ENCODE measurements at regions not wholly inside any gene's neighbourhood (a gene's known extent, or its start where the extent isn't known, plus 50 kb on each side); places are given as distances from the start of the nearest gene placed in this dataset.

GRCh38 chr16:72240466-72240865 lies 68.5 kb upstream of the PMFBP1 start:
- no peak overlapping the region for H3K4me3 ChIP-seq
- intact Hi-C loops (cut with DNase I) = loop anchor here (5.0 kb wide), 1 partner anchor 227 kb away; no protein-coding TSS in a partner anchor
- H3K27ac ChIP-seq = no peak overlapping the region
- TF ChIP-seq POLR2AphosphoS5 (IDR thresholded peaks at IDR 0.05) (no peak), EP300 (IDR thresholded peaks at IDR 0.05) (no peak), POLR2A (IDR thresholded peaks at IDR 0.05) (no peak)
- TF ChIP-seq, protein P1, sequence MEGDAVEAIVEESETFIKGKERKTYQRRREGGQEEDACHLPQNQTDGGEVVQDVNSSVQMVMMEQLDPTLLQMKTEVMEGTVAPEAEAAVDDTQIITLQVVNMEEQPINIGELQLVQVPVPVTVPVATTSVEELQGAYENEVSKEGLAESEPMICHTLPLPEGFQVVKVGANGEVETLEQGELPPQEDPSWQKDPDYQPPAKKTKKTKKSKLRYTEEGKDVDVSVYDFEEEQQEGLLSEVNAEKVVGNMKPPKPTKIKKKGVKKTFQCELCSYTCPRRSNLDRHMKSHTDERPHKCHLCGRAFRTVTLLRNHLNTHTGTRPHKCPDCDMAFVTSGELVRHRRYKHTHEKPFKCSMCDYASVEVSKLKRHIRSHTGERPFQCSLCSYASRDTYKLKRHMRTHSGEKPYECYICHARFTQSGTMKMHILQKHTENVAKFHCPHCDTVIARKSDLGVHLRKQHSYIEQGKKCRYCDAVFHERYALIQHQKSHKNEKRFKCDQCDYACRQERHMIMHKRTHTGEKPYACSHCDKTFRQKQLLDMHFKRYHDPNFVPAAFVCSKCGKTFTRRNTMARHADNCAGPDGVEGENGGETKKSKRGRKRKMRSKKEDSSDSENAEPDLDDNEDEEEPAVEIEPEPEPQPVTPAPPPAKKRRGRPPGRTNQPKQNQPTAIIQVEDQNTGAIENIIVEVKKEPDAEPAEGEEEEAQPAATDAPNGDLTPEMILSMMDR (IDR thresholded peaks at IDR 0.05) = no peak
- H3K36me3 ChIP-seq = no peaks in the 10 kb centered on the region
- 82 to 90% methylated on average over 2 of the region's 2 CpGs for WGBS, 2 donors
- H3K9me3 ChIP-seq = no peaks in the 10 kb centered on the region
- no peaks in the 10 kb centered on the region for H3K4me1 ChIP-seq
- no peak for DNase-seq
- H3K27me3 ChIP-seq = no peaks in the 10 kb centered on the region

DNA sequence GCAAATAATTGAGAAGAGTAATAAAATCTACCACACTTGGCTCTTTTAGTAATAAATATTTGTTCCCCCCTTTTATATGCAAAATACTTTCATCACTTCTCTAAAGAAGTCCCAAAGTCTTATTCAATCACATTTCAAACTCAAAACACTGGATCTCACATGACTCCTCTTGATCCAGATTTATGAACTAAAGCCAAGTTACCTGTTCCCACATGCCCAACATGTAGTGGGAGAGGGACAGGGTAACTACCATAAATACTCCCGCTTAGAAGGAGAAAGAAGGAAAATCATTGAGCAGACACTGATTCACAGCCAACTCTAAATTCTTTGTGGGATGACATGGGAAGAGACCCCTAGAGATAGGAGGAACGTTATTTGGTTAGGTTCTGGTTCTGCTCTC lies 64.9 kb upstream of the PMFBP1 start:
- no peak for TF ChIP-seq EP300 (IDR thresholded peaks at IDR 0.05)
- TF ChIP-seq, protein P1 (IDR thresholded peaks at IDR 0.05) = no peak
- TF ChIP-seq POLR2A (IDR thresholded peaks at IDR 0.05) = no peak
- TF ChIP-seq POLR2AphosphoS5 (IDR thresholded peaks at IDR 0.05) = no peak
- H3K27me3 ChIP-seq = no peaks in the 10 kb centered on the region
- no peak for DNase-seq
- no peak overlapping the region for H3K4me3 ChIP-seq
- no peak overlapping the region for H3K27ac ChIP-seq
- WGBS, 2 donors = 88 to 89% methylated on average over 2 of the region's 2 CpGs
- intact Hi-C loops (cut with DNase I) = no loop called here
- H3K36me3 ChIP-seq = no peaks in the 10 kb centered on the region
- H3K9me3 ChIP-seq = no peaks in the 10 kb centered on the region
- H3K4me1 ChIP-seq = no peaks in the 10 kb centered on the region

- WGBS, 2 donors = 31 to 61% methylated on average over 5 of the region's 5 CpGs
- no peaks in the 10 kb centered on the region for H3K9me3 ChIP-seq
- H3K27ac ChIP-seq = no peak overlapping the region
- H3K4me3 ChIP-seq = no peak overlapping the region
- no peak for TF ChIP-seq EP300 (IDR thresholded peaks at IDR 0.05)
- no peaks in the 10 kb centered on the region for H3K27me3 ChIP-seq
- DNase-seq = no peak
- intact Hi-C loops (cut with DNase I) = no loop called here
- no peaks in the 10 kb centered on the region for H3K36me3 ChIP-seq
- no peaks in the 10 kb centered on the region for H3K4me1 ChIP-seq
Observed at GRCh38 chr16:72234387-72234786, 62.4 kb upstream of the PMFBP1 start.

- H3K4me3 ChIP-seq = no peak overlapping the region
- H3K4me1 ChIP-seq = no peaks in the 10 kb centered on the region
- no peaks in the 10 kb centered on the region for H3K9me3 ChIP-seq
- intact Hi-C loops (cut with DNase I) = no loop called here
- 89 to 96% methylated on average over 8 of the region's 8 CpGs for WGBS, 2 donors
- H3K36me3 ChIP-seq = no peaks in the 10 kb centered on the region
- no peaks in the 10 kb centered on the region for H3K27me3 ChIP-seq
- no peak for TF ChIP-seq POLR2AphosphoS5 (IDR thresholded peaks at IDR 0.05)
- TF ChIP-seq POLR2A (IDR thresholded peaks at IDR 0.05) = no peak
- no peak for TF ChIP-seq EP300 (IDR thresholded peaks at IDR 0.05)
- TF ChIP-seq, protein P1 (IDR thresholded peaks at IDR 0.05) = no peak
- DNase-seq = no peak
- no peak overlapping the region for H3K27ac ChIP-seq
Observed at GRCh38 chr16:72228014-72228413, 56.1 kb upstream of the PMFBP1 start.

DNA sequence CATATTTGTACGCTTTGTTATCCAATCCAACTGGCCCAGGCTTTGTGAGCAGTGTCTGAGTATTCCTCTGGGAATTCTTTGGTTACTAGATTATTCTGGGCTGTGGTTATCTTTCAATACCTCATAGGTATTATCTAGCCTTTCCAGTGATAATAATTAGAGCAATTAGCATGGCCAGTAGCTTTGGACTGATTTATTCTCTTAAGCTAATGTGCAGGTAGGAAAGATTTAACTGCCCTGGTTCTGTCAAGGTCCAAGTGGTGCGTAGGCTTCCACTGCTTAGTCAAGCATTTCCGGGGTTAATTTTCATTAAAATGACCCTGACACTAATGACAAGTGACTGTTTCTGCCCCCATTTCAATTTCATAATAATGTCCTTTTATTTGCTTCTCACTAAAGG lies 54.2 kb upstream of the PMFBP1 start:
- TF ChIP-seq POLR2AphosphoS5 (IDR thresholded peaks at IDR 0.05) = no peak
- TF ChIP-seq EP300 (IDR thresholded peaks at IDR 0.05) = no peak
- no peak for TF ChIP-seq POLR2A (IDR thresholded peaks at IDR 0.05)
- TF ChIP-seq, protein P1 (IDR thresholded peaks at IDR 0.05) = no peak
- Histone ChIP-seq H3K36me3 (no peaks in the 10 kb centered on the region), H3K4me3 (no peak overlapping the region), H3K27ac (no peak overlapping the region), H3K27me3 (no peaks in the 10 kb centered on the region), H3K4me1 (no peaks in the 10 kb centered on the region), H3K9me3 (no peaks in the 10 kb centered on the region)
- 86 to 94% methylated on average over 3 of the region's 3 CpGs for WGBS, 2 donors
- intact Hi-C loops (cut with DNase I) = no loop called here
- no peak for DNase-seq

All from sigmoid colon (tissue), 6 donors.